SU-DHL-6 (cell line): ENCODE measurements at regions not wholly inside any gene's neighbourhood (a gene's known extent, or its start where the extent isn't known, plus 50 kb on each side); places are given as distances from the start of the nearest gene placed in this dataset.
A peak's percentile ranks its signal among the peaks of the same experiment; 100 is the strongest.

Experiments
- H2AFZ ChIP-seq: fragments of 200-600 bp; sonication (generic); 2 replicates; pipeline ENCODE4 v1.6.1; 2014; ENCODE audit warnings: low read depth, mild to moderate bottlenecking, moderate library complexity, mixed read lengths, antibody characterized with exemption, low read length; ENCODE audit not compliant: severe bottlenecking
- H3F3A ChIP-seq: fragments of 200-600 bp; shearing (Covaris generic); 2 replicates; pipeline ENCODE4 v1.6.0; 2016; ENCODE audit warnings: antibody characterized with exemption, mild to moderate bottlenecking; ENCODE audit not compliant: insufficient read depth
- H3K27ac ChIP-seq: fragments of 200-600 bp; sonication (generic); 2 replicates; pipeline ENCODE4 v1.5.1; 2016; ENCODE audit warnings: low read depth, mild to moderate bottlenecking, low read length, moderate library complexity, mixed read lengths
- H3K27me3 ChIP-seq: fragments of 200-600 bp; sonication (generic), shearing (Covaris generic); 2 replicates; pipeline ENCODE4 v1.6.0; 2014; ENCODE audit warnings: mild to moderate bottlenecking, low read length
- H3K36me3 ChIP-seq: fragments of 200-600 bp; sonication (generic); 2 replicates; pipeline ENCODE4 v1.6.1; 2014; ENCODE audit warnings: mild to moderate bottlenecking, low read length, mixed read lengths
- H3K4me2 ChIP-seq: fragments of 300-600, 200-600 bp; shearing (Covaris generic), sonication (generic); 2 replicates; pipeline ENCODE4 v1.6.0; 2014; ENCODE audit warnings: low read length, low read depth, mild to moderate bottlenecking; ENCODE audit not compliant: poor library complexity, severe bottlenecking
- H3K4me3 ChIP-seq: fragments of 200-600 bp; sonication (generic); 2 replicates; pipeline ENCODE4 v1.5.1; 2014; ENCODE audit warnings: antibody characterized with exemption, low read length, mild to moderate bottlenecking, mixed read lengths; ENCODE audit not compliant: insufficient read depth, poor library complexity, severe bottlenecking
- H3K79me2 ChIP-seq: fragments of 200-600 bp; sonication (generic); 2 replicates; pipeline ENCODE4 v1.6.1; 2014; ENCODE audit warnings: mild to moderate bottlenecking, low read length, moderate library complexity; ENCODE audit not compliant: insufficient read depth
- H3K9ac ChIP-seq: fragments of 200-600 bp; sonication (generic); 2 replicates; pipeline ENCODE4 v1.7.0; 2014; ENCODE audit warnings: mild to moderate bottlenecking, low read length
- H3K9me2 ChIP-seq: fragments of 200-600 bp; sonication (generic); replicated peaks from 2 replicates; pipeline ENCODE4 v1.6.1; 2014; ENCODE audit warnings: low read length; ENCODE audit not compliant: insufficient read depth
- H3K9me3 ChIP-seq: fragments of 200-600 bp; sonication (generic); 2 replicates; pipeline ENCODE4 v1.6.1; 2014; ENCODE audit warnings: low read length, mixed read lengths; ENCODE audit not compliant: insufficient read depth
- H4K20me1 ChIP-seq: fragments of 200-600 bp; sonication (generic); 2 replicates; pipeline ENCODE4 v1.6.1; 2014; ENCODE audit warnings: low read depth, mild to moderate bottlenecking, antibody characterized with exemption, low read length, moderate library complexity, mixed read lengths
- CTCF ChIP-seq: fragments of 200-600 bp; sonication (generic); IDR thresholded peaks from one replicate; pipeline ENCODE4 v1.5.1; 2017; ENCODE audit warnings: antibody characterized with exemption, mild to moderate bottlenecking, low read length, moderate library complexity; ENCODE audit not compliant: insufficient read depth, poor library complexity, severe bottlenecking
- EZH2phosphoT487 ChIP-seq: fragments of 200-600 bp; sonication (generic), shearing (Covaris generic); conservative IDR thresholded peaks from 2 replicates; pipeline ENCODE4 v1.6.1; 2018; ENCODE audit warnings: mild to moderate bottlenecking, antibody characterized with exemption, low read length, moderate library complexity, mixed read lengths

- Histone ChIP-seq H3K9me2 (no peaks in the 10 kb centered on the region), H3K79me2 (no peaks in the 10 kb centered on the region)
Observed at GRCh38 chr17:34199454-34199853, 55.6 kb upstream of the CCL2 start.

GRCh38 chr17:34199932-34200534 is 55.1 kb upstream of the CCL2 start:
- TF ChIP-seq EZH2phosphoT487 (no peak), CTCF (peak; percentile 82)
- H3K4me2 ChIP-seq, result no peak overlapping the region
- no peaks in the 10 kb centered on the region for H3K27me3 ChIP-seq
- H2AFZ ChIP-seq, result no peak overlapping the region
- H3K79me2 ChIP-seq, result no peaks in the 10 kb centered on the region
- H4K20me1 ChIP-seq, result no peaks in the 10 kb centered on the region
- H3K9ac ChIP-seq, result no peak overlapping the region
- H3K4me3 ChIP-seq, result no peak overlapping the region
- no peaks in the 10 kb centered on the region for H3F3A ChIP-seq
- H3K27ac ChIP-seq, result no peak overlapping the region
- no peaks in the 10 kb centered on the region for H3K36me3 ChIP-seq
- H3K9me2 ChIP-seq, result no peaks in the 10 kb centered on the region
- H3K9me3 ChIP-seq, result no peaks in the 10 kb centered on the region

More at GRCh38 chr17:34199454-34199853, 55.6 kb upstream of the CCL2 start:
- Histone ChIP-seq H4K20me1 (no peaks in the 10 kb centered on the region), H3K27me3 (no peaks in the 10 kb centered on the region), H3K36me3 (no peaks in the 10 kb centered on the region), H3K4me2 (no peak overlapping the region), H3F3A (no peaks in the 10 kb centered on the region), H3K9ac (no peak overlapping the region), H3K27ac (no peak overlapping the region), H2AFZ (no peak overlapping the region), H3K4me3 (no peak overlapping the region), H3K9me3 (no peaks in the 10 kb centered on the region)
- no peak for TF ChIP-seq CTCF
- TF ChIP-seq EZH2phosphoT487, result no peak

GRCh38 chr17:34201225-34201624 is 53.9 kb upstream of the CCL2 start:
- Histone ChIP-seq H3K36me3 (no peaks in the 10 kb centered on the region), H3K9ac (no peak overlapping the region), H2AFZ (no peak overlapping the region), H3K79me2 (no peaks in the 10 kb centered on the region), H3K4me3 (no peak overlapping the region), H4K20me1 (no peaks in the 10 kb centered on the region), H3F3A (no peaks in the 10 kb centered on the region), H3K9me3 (no peaks in the 10 kb centered on the region), H3K9me2 (no peaks in the 10 kb centered on the region), H3K4me2 (no peak overlapping the region), H3K27ac (no peak overlapping the region), H3K27me3 (no peaks in the 10 kb centered on the region)
- no peak for TF ChIP-seq EZH2phosphoT487
- TF ChIP-seq CTCF, result no peak
